HG03064 (cell line): ENCODE measurements at regions not wholly inside any gene's neighbourhood (a gene's known extent, or its start where the extent isn't known, plus 50 kb on each side); places are given as distances from the start of the nearest gene placed in this dataset.

Experiments
- ATAC-seq: cut with Tn5 transposase; IDR thresholded peaks from one replicate; pipeline ENCODE4 v1.9.1; 2021; ENCODE audit warnings: low read depth; ENCODE audit not compliant: unreplicated experiment

DNA sequence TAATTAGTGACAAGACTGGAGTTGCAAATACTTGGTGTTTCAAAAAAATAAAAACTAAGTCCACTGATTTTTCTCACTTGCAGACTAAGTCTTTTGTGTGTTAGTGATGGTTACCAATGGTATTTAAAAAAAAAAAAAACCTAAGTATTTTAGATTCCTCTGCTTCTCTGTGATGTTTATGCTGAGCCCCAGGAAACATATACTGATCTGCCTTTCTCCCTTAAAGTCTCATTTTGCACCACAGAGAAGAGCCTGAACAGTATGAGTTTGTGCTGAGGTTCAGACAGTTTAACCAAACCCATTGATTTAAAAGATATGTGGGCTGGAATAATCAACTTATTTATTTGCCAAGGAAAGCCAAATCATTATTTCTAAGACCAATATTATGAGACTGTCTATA lies 1305.0 kb downstream of the PCDH18 start:
- no peak for ATAC-seq

GRCh38 chr4:136219592-136220125 lies 1312.6 kb downstream of the PCDH18 start:
- no peak for ATAC-seq

- no peak for ATAC-seq
Observed at GRCh38 chr4:136203199-136203598, 1329.1 kb downstream of the PCDH18 start.

GRCh38 chr4:136198358-136198757 lies 1333.9 kb downstream of the PCDH18 start:
- ATAC-seq, result no peak

DNA sequence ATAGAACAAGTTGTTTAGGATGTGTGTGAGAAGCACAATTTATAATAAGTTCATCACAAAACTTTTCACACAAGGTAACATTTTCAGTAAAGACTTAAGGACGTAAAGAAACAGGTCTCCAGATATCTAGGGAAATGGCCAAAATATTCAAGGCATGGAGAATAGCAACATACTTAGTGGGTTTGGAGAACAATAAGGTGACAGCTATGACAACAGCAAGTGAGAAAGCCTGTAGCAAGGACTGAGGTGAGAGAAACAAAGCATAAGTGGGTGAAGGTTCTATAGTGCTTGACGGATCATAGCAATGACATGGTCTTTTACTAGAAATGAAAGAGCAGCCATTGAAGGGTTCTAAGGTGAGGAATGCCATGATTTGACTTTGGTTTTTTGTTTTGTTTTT lies 1337.3 kb downstream of the PCDH18 start:
- ATAC-seq, result no peak

DNA sequence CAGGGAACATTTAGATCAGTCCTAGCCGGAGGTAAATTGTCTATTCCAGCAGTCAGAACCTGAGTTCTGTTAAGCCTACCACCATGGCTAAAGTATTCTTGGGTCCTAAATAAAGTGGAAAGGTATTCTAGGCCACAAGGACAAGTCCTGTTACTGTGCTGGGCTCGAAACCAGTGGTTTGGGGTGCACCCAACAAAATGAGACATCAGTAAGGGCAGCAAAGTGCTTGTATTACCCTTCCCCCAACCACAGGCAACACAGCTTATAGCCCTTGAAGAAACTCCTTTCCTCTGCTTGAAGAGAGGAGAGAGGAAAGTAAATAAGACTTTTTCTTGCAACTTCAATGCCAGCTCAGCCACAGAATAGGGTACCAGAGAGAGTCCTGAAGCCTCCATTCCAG lies 1345.6 kb downstream of the PCDH18 start:
- ATAC-seq, result no peak

DNA sequence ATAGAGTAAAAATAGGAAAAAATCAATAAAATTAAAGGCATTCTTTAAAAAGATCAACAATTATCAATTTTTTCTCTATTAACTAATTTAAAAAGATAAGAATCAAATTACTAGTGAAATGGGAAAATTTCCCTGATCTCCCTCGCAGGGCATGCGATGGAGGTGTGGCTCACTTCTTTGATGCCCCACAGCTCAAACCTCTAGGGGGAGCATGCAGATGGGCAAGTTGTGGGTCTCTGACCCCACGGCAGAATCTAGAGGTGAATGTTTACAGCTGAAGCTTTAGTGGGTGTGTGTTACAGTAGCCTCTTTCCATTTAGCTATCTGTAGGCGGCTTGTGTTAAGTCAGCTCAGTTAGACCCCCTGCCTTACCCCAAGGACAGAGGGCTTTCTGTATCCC lies 1348.8 kb downstream of the PCDH18 start:
- no peak for ATAC-seq

GRCh38 chr4:136156947-136157346 lies 1375.3 kb downstream of the PCDH18 start:
- no peak for ATAC-seq

DNA sequence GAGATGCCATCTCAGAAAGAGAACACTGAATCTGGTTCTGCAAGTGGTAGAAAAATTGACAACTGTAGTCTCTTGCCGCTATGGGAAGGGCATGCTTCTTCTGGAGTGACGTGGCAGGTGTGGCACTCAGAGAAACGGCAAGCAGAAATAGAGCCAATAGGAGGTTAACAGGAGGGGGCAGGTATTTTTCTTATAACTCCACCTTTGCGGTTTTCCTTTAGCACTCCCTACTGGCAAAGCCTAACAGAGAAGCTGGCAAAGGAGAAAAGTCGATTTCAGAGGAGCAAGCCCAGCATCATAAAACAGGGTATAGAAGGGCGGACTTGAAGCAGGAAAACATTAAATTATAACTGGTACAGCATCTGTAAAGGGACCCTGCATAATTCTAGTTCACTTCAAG lies 1382.2 kb downstream of the PCDH18 start:
- no peak for ATAC-seq

GRCh38 chr4:136136601-136137000 lies 1395.7 kb downstream of the PCDH18 start:
- no peak for ATAC-seq

GRCh38 chr4:136124251-136124745 lies 1408.0 kb downstream of the PCDH18 start:
- ATAC-seq, result no peak

DNA sequence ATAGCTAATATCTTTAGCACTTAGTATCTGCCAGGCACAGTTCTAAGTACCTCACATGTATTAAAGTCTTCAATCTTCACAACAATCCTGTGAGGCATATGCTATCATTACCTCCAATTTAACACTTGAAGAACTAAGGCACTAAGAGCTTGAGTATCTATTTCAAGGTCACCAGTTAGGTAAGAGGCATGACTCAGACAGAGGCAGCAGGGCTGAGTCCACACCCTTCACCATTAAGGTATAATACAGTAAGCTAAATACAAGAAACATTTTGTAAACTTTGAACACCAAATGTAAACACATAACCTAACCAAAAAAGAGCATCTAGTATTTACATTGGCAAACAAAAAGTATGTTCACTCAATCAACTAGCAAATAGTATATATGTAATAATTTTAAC lies 1410.9 kb downstream of the PCDH18 start:
- no peak for ATAC-seq

GRCh38 chr4:136113921-136114320 lies 1418.4 kb downstream of the PCDH18 start:
- no peak for ATAC-seq

- ATAC-seq, result no peak
Observed at GRCh38 chr4:136112116-136112515, 1420.2 kb downstream of the PCDH18 start.

GRCh38 chr4:136106753-136107152 lies 1425.5 kb downstream of the PCDH18 start:
- no peak for ATAC-seq

GRCh38 chr4:136103616-136104015 lies 1428.7 kb downstream of the PCDH18 start:
- ATAC-seq, result no peak

DNA sequence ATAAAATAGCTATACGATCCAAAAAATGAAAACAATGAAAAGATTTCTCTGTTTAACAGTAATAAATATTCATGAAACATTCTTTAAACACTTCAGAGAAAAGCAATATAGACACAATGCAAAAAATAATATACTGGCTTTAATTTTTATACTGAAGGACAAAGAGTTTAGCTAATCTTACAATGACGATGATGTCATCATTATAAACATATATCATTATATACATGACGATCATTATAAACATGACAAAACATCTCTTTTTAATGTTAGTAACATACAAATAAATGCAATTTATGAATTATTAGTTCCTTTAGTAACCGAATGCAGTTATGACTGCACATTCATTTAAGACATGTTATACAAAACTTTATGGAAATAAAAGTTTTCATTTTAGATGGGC lies 1434.6 kb downstream of the PCDH18 start:
- no peak for ATAC-seq

DNA sequence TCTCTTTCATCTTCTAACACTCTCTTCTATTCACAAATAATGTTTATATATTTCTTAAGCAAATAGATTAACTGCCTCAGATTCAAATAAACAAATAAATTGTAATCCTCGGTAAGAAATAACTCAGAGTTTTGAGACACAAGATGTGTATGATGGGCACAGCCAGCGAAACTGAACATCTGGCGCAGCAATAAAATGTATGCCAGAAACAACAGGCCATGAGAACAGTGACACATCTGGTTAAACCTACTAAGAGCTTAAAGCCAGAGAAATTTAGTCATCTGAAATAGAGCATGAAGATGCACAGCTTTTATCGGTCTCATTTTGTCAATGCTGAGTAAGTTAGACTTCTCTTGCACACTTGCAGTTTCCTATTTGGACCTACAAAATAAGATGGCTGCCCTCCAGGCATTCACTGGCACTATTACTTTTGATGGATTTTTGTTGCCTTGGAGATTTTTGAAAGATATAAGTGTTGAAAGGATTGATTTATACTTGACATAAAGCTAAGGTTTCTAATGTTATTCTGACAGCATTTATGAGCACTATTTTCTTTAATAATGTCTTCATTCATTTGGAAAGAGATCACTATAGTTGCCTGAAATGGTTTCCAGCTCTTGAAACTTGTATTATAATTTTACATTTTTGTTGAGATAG lies 1444.0 kb downstream of the PCDH18 start:
- no peak for ATAC-seq

GRCh38 chr4:136078976-136079375 lies 1453.3 kb downstream of the PCDH18 start:
- no peak for ATAC-seq

DNA sequence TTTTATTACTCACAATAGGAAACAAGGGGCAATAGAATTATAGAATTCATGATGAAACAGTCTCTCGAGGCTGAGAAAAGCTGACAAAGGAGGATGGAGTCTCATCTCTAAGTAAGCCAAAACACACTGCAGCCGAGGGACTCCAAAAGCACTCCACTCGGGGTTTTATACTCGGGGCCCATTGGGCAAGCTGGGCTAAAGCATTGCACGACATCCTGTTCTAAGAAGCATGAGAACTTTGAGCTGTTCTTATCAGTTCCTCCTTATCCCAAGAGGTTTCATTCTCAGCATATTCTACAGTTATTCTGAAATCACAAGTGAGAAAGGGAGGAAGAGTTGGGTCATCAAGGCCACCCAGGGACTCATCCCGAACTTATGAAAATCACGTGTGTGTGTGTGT lies 1475.5 kb downstream of the PCDH18 start:
- no peak for ATAC-seq

DNA sequence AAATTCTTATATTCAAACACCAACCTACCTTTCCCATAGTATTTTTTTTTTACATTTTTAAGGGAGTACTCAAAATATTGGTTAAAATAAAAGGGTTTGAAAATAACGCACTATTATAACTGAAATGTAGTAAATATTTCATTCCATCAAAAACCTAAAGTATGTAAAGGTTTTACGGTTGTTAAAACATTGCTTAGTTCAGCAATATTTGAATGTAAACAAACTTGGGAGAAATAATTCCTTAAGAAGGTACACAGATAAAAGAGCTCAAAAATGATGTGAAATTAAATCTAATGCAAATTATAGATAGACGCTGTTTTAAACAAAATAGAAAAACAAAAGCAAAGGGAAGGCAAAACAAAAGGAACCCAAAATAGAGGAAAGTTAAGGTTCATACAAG lies 1476.9 kb downstream of the PCDH18 start:
- ATAC-seq, result no peak

DNA sequence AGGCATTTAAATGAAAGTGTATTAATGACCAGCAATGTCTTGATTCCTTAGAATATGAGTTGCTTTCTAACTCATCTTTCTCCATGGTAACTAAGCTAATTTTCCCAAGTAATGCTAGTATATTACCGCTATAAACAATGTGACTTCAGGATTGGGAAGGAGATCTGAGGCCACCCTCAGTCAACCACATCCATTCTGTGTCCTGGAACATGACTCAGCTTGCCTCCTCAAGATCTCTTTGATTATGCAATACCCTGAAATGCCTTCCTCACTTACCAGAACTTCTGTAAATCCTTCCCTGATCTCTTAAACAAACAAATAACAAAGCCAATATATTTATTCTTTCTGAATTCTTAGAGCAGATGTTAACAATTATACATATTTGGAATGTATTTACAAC lies 1495.5 kb downstream of the PCDH18 start:
- no peak for ATAC-seq

GRCh38 chr4:136032391-136032790 lies 1499.9 kb downstream of the PCDH18 start:
- no peak for ATAC-seq
